ENCODE measurements at regions not wholly inside any gene's neighbourhood (a gene's known extent, or its start where the extent isn't known, plus 50 kb on each side); places are given as distances from the start of the nearest gene placed in this dataset.

DNA sequence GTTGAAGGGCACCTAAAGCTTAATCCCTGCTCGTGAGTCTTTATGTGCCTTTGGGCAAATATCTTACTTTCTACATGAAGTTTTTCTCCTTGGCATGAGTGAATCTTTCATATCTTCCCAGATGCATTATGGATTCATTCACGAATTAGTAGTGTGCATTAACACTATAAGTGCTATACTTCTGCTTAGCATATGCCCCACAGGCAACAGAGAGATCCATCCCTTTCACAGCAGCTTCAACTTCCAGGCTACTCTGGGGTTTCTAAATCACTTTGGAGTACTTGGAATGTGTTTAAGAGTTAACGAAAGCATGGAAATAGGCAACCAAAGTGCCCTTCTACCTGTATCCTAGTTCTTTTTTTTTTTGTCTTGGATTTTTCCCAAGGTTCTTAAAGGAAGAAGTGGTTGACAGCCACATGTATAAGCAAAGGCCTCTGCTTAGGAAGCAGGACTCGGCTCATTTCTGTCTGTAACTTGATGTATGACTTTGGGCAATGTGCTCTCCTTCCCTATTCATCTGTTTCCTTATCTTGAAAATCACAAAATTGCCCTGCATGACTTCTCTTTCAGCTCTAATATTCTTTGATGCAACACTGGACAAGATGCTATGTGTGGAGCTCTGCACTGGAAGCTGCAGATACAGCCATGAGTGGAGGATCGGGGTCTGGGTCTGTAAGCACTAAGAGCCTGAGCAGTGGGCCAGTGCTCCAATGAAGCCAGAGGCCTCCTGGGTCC lies 54.5 kb upstream of the ME3 start:
- Histone ChIP-seq H3K36me3 (ENCODE audit: insufficient read depth in 1 of 2, low read depth in 1 of 2) (no peaks in the 10 kb centered on the region), H3K9me3 (peaks cover 21% of the 10 kb centered on the region), H3K4me1 (no peaks in the 10 kb centered on the region), H3K27ac (no peak overlapping the region), H3K27me3 (ENCODE audit: insufficient read depth in 3 of 3, low read length in 2 of 3) (no peaks in the 10 kb centered on the region), H3K4me3 (no peak overlapping the region)
- WGBS, 3 donors: 72 to 85% (median 82%) methylated on average over 5 of the region's 5 CpGs
- ATAC-seq (no peak), DNase-seq (no peak)
- intact Hi-C loops (cut with DNase I): no loop called here
- TF ChIP-seq, protein P1, sequence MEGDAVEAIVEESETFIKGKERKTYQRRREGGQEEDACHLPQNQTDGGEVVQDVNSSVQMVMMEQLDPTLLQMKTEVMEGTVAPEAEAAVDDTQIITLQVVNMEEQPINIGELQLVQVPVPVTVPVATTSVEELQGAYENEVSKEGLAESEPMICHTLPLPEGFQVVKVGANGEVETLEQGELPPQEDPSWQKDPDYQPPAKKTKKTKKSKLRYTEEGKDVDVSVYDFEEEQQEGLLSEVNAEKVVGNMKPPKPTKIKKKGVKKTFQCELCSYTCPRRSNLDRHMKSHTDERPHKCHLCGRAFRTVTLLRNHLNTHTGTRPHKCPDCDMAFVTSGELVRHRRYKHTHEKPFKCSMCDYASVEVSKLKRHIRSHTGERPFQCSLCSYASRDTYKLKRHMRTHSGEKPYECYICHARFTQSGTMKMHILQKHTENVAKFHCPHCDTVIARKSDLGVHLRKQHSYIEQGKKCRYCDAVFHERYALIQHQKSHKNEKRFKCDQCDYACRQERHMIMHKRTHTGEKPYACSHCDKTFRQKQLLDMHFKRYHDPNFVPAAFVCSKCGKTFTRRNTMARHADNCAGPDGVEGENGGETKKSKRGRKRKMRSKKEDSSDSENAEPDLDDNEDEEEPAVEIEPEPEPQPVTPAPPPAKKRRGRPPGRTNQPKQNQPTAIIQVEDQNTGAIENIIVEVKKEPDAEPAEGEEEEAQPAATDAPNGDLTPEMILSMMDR (IDR thresholded peaks at IDR 0.05): no peak

DNA sequence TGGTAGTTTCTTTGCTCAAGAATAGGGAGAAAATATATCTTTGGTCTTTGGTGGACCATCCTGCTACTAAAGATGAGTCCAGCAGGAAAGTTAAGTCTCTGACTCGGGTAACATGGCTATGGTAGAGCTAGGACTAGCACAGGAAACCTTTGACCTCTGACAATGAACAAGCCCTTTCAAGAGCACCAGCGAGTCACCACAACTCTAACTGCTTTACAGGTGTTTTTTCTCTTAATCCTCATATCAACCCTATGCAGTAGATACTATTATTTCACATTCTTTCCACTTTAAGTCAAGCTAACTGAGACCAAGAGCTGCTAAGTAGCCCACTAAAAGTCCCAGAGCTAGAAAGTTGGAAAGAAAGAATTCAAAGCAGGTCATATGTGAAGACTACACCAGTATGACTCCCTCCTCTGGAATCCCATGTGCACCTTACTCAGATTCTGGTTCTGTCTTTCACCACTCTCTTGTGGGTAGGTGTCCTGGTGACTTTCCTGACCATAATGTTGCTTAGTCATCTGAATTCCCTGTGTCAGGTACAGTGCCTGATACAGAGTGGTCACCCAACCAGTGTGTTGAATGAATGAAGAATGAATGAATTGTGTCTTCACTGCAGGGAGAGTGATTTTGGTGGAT lies 53.8 kb upstream of the ME3 start:
- intact Hi-C loops (cut with DNase I): no loop called here
- Histone ChIP-seq H3K27me3 (ENCODE audit: insufficient read depth in 3 of 3, low read length in 2 of 3) (no peaks in the 10 kb centered on the region), H3K4me1 (no peaks in the 10 kb centered on the region), H3K9me3 (peaks cover 21% of the 10 kb centered on the region), H3K36me3 (ENCODE audit: insufficient read depth in 1 of 2, low read depth in 1 of 2) (no peaks in the 10 kb centered on the region), H3K27ac (no peak overlapping the region), H3K4me3 (no peak overlapping the region)
- ATAC-seq (peak in 2 of 4 donors; percentile 61 to 89), DNase-seq (no peak)
- TF ChIP-seq, protein P1 (IDR thresholded peaks at IDR 0.05): no peak
- 86 to 98% (median 91%) methylated on average over 2 of the region's 2 CpGs for WGBS, 3 donors

DNA sequence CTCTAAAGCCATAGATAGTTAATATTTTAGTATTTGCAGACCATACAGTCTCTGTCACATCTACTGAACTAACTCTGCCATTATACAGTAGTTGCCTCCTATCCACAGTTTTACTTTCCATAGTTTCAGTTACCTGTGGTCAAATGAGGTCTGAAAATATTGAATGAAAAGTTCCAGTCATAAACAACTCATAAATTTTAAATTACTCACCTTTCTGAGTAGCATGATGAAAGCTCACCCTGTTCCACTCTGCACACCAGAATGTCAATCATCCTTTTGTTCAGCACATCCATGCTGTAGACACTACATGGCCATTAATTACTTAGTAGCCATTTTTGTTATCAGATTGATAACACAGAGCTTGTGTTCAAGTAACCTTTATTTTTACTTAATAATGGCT lies 51.7 kb upstream of the ME3 start:
- DNase-seq (no peak), ATAC-seq (no peak)
- H3K4me3 ChIP-seq: no peak overlapping the region
- intact Hi-C loops (cut with DNase I): no loop called here
- peaks cover 21% of the 10 kb centered on the region for H3K9me3 ChIP-seq
- H3K36me3 ChIP-seq (ENCODE audit: insufficient read depth in 1 of 2, low read depth in 1 of 2): no peaks in the 10 kb centered on the region
- H3K4me1 ChIP-seq: no peaks in the 10 kb centered on the region
- TF ChIP-seq, protein P1 (IDR thresholded peaks at IDR 0.05): no peak
- H3K27me3 ChIP-seq (ENCODE audit: insufficient read depth in 3 of 3, low read length in 2 of 3): no peaks in the 10 kb centered on the region
- H3K27ac ChIP-seq: no peak overlapping the region

DNA sequence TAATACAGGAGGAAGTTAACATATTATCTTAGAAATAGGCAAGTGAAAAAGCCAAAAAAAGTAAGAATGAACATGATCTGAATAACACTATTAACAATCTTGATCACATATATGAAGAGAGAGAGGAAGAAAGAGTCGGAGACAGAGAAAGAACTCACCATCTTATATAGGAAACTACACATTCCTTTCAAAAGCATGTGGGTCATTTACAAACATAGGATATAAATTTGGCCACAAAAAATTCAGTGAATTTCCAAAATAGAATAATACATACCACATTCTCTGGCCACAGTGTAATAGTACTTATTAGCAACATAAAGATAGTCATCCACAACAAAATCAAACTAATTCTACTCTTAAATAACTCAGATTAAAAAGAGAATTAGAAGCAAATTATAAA lies 50.9 kb upstream of the ME3 start:
- Histone ChIP-seq H3K4me1 (no peaks in the 10 kb centered on the region), H3K27ac (no peak overlapping the region), H3K9me3 (peaks cover 21% of the 10 kb centered on the region), H3K4me3 (no peak overlapping the region), H3K36me3 (ENCODE audit: insufficient read depth in 1 of 2, low read depth in 1 of 2) (no peaks in the 10 kb centered on the region), H3K27me3 (ENCODE audit: insufficient read depth in 3 of 3, low read length in 2 of 3) (no peaks in the 10 kb centered on the region)
- intact Hi-C loops (cut with DNase I): no loop called here
- TF ChIP-seq, protein P1 (IDR thresholded peaks at IDR 0.05): no peak
- DNase-seq: no peak
- ATAC-seq: no peak
- 90 to 95% (median 93%) methylated on average over 1 of the region's 1 CpG for whole genome bisulfite sequencing, 3 donors

DNA sequence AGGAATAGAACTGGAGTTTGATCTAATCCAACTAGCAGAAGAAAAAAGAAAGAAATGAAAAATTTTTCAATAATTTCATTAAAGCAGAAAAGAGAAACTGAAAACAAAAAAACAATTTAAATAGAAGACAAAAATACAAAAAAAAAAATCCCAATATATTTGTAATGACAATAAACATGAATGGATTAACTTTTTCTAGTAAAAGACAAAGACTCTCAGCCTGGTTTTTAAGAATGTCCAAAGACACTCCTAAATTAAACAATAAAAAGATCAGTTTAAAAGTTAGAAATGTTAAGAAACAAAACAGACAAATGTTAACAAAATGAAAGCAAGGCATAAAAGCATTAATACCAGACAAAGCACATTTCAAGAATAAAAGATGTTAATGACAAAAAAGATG lies 50.3 kb upstream of the ME3 start:
- Histone ChIP-seq H3K27me3 (ENCODE audit: insufficient read depth in 3 of 3, low read length in 2 of 3) (no peaks in the 10 kb centered on the region), H3K9me3 (peaks cover 21% of the 10 kb centered on the region), H3K4me3 (no peak overlapping the region), H3K36me3 (ENCODE audit: insufficient read depth in 1 of 2, low read depth in 1 of 2) (no peaks in the 10 kb centered on the region), H3K4me1 (no peaks in the 10 kb centered on the region), H3K27ac (no peak overlapping the region)
- ATAC-seq: no peak
- intact Hi-C loops (cut with DNase I): no loop called here
- TF ChIP-seq, protein P1 (IDR thresholded peaks at IDR 0.05): no peak
- no peak for DNase-seq
